ENCODE measurements at regions not wholly inside any gene's neighbourhood (a gene's known extent, or its start where the extent isn't known, plus 50 kb on each side); places are given as distances from the start of the nearest gene placed in this dataset.
"Not testable (repeated sequence)": the region's sequence is repeated elsewhere in the genome, so short reads cannot be mapped to it uniquely, and the experiment has no call there.

DNA sequence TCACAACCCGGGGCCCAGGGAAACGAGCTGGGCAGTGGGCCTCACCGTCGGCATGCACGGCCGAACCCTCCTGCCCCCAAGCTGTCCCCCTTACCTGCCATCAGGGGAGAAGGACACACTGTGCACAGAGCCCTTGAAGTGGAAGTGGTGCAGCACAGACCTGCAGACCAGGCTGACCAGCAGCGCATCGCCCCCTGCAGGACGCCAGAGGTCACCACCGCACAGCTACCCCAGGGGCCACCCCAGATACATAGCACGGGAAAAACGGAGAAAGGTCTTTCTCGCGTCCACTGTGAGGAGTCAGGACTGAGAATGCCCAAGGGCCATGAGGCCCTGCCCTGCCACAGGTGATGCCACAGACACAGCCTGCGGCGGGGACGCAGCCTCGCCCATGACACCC, 5373.7 kb upstream of the TPTE start:
- H3K27me3 ChIP-seq (replicated peaks; ENCODE audit: control insufficient read depth, insufficient read depth, low read length), result not testable (repeated sequence)

DNA sequence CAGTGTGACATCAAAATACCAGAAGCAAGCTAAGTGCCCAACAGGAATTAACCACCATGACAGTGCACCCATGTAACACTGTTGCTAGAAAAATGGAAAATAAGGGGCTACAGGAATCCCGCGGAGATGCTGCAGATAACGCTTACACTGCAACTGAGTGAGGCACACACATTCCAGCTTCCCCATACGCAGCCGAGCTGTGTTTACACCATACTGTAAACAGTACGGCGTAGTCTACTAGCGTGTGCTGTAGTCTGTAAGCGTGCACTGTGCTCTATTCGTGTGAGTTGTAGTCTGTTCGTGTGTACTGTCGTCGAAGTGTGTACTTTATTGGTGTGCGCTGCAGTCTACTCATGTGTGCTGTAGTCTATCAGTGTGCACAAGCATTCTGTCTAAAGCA, 5372.2 kb upstream of the TPTE start:
- H3K4me1 ChIP-seq (ENCODE audit: control insufficient read depth, insufficient read depth, low read length); H3K4me3 ChIP-seq (ENCODE audit: low read length); H3K9ac ChIP-seq (ENCODE audit: low read length); H3K9me3 ChIP-seq (ENCODE audit: control insufficient read depth, low read length); H3K36me3 ChIP-seq (ENCODE audit: control insufficient read depth, insufficient read depth, low read length, severe bottlenecking); H3K27me3 ChIP-seq (replicated peaks; ENCODE audit: control insufficient read depth, insufficient read depth, low read length); DNase-seq (ENCODE audit: low read depth): not testable (repeated sequence)

More for the DNA sequence above, 5373.7 kb upstream of the TPTE start:
- not testable (repeated sequence) for H3K9me3 ChIP-seq (ENCODE audit: control insufficient read depth, low read length); H3K4me3 ChIP-seq (ENCODE audit: low read length); DNase-seq (ENCODE audit: low read depth); H3K9ac ChIP-seq (ENCODE audit: low read length); H3K36me3 ChIP-seq (ENCODE audit: control insufficient read depth, insufficient read depth, low read length, severe bottlenecking); H3K4me1 ChIP-seq (ENCODE audit: control insufficient read depth, insufficient read depth, low read length)

DNA sequence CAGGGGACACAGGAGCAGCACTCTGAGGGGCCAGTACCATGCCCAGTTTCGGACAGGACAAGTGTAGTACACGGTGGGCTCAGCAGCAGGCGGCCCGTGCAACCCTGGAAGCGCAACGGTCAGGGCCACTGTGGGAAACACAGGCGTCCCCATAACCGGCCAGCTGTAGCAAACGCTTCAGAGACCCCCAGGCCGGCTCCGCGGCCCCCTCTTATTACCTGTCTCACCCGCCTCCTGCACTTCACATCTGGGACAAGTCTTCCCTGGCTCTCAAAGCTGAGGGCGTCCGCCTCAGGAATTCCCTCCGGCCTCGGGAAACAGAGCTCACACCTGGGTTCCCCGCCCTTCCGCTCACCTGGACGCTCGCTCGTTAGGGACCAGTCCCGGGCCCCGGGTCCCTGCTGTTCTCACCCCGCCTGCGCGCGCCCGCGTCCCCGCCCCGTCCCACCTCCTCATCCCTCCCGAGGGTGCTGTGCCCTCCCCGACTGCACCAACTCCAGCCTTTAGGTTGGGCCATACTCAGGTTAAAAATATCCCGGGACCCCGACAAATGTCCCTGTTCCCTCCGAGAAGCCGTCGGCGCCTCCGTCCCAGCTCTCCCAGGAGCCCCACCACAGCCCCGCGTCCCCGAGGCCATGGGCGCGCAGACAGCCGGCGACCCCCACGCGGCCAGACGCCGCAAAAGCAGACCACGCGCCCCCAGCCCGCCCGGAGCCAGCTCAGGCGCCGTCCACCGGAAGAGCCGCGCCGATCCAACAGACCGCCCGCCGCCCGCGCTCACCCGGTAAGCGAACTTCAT, 5367.3 kb upstream of the TPTE start:
- H3K9me3 ChIP-seq (ENCODE audit: control insufficient read depth, low read length); DNase-seq (ENCODE audit: low read depth); H3K9ac ChIP-seq (ENCODE audit: low read length); H3K27me3 ChIP-seq (replicated peaks; ENCODE audit: control insufficient read depth, insufficient read depth, low read length); H3K4me1 ChIP-seq (ENCODE audit: control insufficient read depth, insufficient read depth, low read length); H3K4me3 ChIP-seq (ENCODE audit: low read length); H3K36me3 ChIP-seq (ENCODE audit: control insufficient read depth, insufficient read depth, low read length, severe bottlenecking): not testable (repeated sequence)

DNA sequence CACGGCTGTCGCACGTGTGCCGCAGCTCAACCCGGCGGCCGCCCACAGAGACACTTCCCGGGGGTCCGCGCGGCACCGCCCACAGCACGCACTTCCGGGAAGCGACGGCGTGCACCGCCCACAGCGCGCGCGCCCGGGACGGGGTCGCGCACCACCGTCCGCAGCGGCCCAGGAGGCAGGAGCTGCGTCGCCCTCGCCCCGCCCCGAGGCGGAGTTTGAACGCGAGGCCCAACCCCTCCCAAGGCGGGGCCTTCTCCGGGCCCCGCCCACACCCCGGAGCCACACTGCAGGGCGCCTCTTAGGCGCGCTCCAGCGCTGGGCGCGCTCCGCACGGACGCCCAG, 5366.8 kb upstream of the TPTE start:
- DNase-seq (ENCODE audit: low read depth), result peak; percentile 87
- not testable (repeated sequence) for H3K27me3 ChIP-seq (replicated peaks; ENCODE audit: control insufficient read depth, insufficient read depth, low read length); H3K4me3 ChIP-seq (ENCODE audit: low read length); H3K9me3 ChIP-seq (ENCODE audit: control insufficient read depth, low read length); H3K9ac ChIP-seq (ENCODE audit: low read length); H3K36me3 ChIP-seq (ENCODE audit: control insufficient read depth, insufficient read depth, low read length, severe bottlenecking); H3K4me1 ChIP-seq (ENCODE audit: control insufficient read depth, insufficient read depth, low read length)

DNA sequence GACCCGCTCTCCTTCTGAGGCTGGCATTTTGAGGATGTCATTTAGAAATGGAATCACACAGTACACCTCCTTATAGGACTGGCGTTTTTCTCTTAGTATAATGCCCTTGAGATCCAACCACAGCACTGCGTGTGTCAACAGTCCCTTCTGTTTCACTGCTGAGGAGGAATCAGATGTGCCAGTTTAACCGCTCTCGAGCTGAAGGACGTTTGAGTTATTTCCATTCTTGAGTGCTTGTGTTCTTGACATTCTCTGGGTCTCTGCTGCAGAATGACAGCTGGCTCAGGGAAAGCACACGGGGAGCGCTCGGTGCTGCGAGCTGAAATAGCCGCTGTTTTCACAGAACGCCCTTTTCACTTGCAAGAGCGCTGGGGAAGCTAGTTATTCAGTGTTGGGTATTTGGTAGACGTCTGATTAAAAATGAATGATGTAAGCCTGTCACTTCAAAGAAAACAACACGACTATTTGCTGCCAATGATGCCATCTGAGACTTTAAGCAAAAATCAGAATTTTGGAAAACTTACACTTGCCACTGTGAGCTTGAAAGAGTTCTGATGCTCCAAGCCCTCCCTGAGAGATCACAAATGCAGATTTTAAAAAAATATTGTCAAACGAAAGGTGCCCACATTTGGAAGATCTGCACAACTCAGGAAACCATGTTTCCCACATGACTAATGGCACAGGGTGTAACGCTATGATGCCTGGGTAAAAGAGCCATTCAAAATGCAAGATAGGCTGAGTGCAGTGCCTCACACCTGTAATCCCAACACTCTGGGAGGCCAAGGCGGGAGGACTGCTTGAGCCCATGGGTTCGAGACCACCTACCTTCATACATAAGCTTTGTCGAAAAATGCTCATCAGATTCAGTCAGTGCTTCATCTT, 5358.4 kb upstream of the TPTE start:
- H3K4me3 ChIP-seq (ENCODE audit: low read length); H3K9ac ChIP-seq (ENCODE audit: low read length); DNase-seq (ENCODE audit: low read depth); H3K27me3 ChIP-seq (replicated peaks; ENCODE audit: control insufficient read depth, insufficient read depth, low read length); H3K4me1 ChIP-seq (ENCODE audit: control insufficient read depth, insufficient read depth, low read length); H3K36me3 ChIP-seq (ENCODE audit: control insufficient read depth, insufficient read depth, low read length, severe bottlenecking); H3K9me3 ChIP-seq (ENCODE audit: control insufficient read depth, low read length): not testable (repeated sequence)

DNA sequence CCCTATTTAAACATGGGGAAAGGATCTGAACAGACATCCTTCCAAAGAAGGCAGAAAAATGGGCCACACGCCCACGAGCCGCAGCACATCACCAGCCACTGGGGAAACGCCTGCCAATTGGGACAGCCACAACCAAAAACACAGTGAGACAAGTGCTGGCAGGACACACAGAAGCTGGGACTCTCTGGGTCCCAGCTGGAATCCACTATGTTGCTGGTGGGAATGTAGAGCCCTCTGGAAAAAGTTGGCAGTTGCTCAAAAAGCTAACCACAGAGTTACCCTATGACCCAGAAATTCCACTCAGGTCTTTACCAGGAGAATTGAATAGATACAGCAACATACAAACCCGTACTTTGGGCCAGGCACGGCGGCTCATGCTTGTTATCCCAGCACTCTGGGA, 5355.6 kb upstream of the TPTE start:
- not testable (repeated sequence) for DNase-seq (ENCODE audit: low read depth); H3K9me3 ChIP-seq (ENCODE audit: control insufficient read depth, low read length); H3K27me3 ChIP-seq (replicated peaks; ENCODE audit: control insufficient read depth, insufficient read depth, low read length); H3K36me3 ChIP-seq (ENCODE audit: control insufficient read depth, insufficient read depth, low read length, severe bottlenecking); H3K9ac ChIP-seq (ENCODE audit: low read length); H3K4me1 ChIP-seq (ENCODE audit: control insufficient read depth, insufficient read depth, low read length); H3K4me3 ChIP-seq (ENCODE audit: low read length)

Measured in adipocyte (in vitro differentiated cells).